Middle frontal gyrus (tissue), 1 donor: ENCODE measurements at regions not wholly inside any gene's neighbourhood (a gene's known extent, or its start where the extent isn't known, plus 50 kb on each side); places are given as distances from the start of the nearest gene placed in this dataset.

Source experiments
- DNase-seq: peaks from one replicate; pipeline ENCODE4 v3.0.0-alpha.2; 2015; ENCODE audit warnings: low spot score; ENCODE audit errors: extremely low spot score

DNA sequence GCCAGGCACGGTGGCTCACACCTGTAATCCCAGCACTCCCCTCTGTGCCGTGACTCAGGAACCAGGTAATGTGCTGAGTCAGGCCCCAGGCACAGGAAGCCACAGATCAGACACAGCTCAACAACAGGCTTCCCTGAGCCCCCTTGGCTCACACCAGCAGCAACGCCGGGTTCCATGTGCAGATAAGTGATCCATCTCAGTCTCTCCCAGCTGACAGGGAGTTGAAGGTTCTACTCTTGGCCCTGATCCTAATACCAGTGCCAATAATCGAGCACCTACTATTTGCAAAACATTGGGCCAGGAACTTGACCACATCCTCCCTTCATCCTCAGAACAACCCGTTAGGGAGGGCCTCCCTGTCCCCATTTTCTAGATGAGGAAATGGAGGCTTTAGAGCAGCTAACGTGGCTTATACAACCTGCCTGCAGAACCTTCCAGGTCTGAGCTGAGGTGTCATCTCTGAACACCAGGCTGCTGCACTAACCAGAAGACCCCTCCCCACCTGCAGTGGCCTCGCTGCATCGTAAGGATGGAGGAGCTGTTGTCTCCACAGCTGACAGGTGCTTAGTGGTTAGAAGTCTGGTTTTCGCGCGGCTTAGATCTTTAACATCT is 64.8 kb upstream of the AMZ2 start:
- DNase-seq = no peak

DNA sequence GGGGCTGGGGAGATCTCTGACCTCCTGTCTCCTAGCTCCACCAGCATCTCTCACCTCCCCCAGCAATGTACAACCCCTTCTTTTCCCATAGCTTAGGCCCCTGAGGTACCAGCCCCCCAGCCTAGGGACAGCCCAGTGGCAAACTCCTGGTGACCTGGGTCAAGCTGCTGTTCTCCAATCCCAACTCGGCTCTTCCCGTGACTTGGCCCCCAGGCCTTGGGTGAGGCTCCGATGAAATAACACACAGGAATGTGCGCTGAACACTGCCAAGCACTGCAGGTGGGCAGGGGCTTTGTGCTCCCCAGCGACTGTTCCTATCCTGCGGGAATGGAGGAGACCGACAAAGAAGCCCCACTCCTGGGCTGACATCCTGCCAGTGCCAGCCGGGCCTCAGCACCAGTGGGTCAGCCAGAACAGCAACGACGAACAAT is 63.7 kb upstream of the AMZ2 start:
- no peak for DNase-seq

DNA sequence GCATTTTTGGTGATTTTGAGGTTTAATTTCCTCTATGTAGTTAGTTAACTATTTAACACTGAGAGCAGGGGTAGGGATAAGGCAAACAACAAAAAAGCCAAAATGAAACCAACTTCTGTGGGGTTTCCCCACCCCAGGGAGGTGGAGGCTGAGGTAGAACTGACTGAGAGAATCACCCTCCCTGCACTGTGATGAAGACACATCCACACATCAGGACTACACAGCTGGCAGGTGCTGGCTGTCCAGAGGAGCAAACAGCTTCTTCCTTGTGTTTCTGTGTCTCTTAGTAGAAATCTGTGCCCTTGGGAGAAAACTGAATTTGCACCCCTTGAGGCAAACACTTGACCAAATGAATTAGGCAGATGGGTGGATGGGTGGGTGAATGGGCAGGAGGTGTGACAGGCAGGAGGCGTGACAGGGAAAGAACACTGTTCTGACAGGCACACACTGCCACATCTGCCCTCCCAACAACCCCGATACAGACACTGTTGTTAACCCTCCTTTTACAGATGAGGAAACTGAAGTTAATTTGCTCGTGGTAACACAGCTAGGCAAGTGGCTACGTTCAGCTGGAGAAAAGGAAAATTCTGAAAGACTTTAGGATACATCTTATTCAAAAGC is 62.9 kb upstream of the AMZ2 start:
- no peak for DNase-seq

DNA sequence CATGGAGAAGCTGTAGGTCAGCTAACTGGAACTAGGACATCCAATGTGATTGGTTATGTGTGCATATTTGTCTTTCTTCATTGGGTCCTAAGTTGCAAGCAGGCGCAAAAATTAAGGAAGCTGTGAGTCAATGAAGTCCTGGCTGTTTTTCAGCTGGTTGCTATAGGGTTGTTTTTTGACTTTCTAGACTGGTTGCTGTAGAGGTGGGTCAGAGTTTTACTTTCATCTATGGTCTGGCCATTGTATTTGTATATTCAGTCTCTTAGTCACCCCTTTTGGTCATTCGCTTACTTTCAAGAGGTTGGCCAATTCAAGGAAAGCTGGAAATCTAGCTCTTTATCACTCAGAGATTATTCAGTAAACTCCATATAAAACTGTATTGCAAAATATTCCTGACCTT is 62.0 kb upstream of the AMZ2 start:
- no peak for DNase-seq

DNA sequence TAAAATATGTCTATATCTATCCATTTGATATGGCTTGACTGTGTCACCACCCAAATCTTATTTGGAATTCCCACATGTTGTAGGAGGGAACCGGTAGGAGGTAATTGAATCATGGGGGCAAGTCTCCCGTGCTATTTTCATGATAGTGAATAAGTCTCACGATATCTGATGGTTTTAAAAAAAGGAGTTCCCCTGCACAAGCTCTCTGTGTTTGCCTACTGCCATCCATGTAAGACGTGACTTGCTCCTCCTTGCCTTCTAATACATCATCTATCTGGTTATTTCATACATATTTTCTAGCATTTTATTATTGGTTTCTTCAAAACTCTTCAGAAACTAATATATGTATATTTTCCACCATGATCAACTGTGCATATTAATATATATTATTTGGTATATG is 57.3 kb upstream of the AMZ2 start:
- DNase-seq = no peak

DNA sequence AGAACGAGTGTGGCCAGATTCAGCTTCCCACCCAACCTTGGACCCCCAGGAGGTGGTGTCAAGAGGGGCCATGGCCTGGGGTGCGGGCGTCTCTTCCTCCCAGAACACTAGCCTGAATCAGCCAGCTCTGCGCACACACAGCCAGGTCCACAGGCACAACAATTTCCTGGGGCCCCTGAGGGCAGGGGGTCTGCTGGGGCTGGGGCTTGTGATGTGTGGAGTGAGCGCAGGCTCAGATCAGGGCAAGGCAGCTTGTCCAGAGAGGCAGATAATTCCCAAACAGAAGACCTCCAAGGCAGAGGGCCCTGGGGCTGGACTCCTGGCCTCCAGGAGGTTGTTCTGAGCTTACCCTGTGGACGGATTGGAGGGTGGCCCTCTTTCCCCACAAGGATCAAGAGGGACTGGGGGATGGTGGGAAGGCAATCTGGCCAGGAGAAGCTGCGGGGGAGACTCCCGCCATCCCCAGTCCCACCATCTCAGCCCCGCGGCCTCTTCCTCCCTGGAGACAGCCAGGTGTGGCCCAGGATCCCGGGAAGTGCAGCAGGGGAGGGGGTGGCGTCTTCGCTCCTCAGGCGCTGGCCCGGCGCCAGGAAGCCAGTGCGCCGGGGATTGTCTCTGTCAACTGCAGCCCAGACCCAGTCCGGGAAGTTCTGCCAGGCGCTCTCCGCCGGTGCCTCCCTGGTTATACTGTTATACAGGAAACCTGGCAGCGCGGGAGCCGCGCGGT is 52.0 kb upstream of the AMZ2 start:
- DNase-seq = no peak

DNA sequence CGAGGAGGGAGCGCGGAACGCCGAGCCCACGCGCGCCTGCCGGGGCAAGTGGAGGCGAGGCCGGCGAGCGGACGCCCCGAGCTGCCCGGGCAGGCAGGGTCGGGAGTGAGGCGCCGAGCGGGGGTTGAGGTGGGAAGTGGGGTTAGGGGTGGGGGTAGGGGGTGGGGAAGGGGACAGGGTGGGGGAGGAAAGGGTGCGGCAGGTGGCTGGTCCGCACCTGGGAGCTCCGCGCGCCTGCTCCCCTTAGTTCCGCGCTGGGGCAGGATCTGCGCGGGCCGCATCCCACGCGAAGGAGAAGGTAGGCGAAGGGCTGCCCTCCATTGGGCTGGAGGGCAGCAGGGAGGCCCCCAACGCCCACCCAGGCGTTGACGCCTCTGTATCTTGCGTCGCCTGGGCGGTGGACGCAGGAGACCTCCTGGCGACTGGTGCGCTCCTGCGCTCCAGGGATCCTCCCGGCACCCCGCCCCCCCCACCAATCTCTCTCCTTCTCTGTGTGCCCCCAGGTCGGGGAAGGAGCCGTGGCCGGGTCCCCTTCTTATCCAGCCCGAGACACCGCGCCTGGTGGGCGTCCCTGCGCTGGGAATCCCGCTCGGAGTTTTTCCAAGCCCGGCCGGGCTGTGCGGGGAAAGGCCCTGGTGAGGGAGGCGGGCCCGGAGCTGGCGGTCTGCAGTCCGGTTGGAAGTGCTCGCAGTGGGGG is 51.3 kb upstream of the AMZ2 start:
- DNase-seq = no peak

DNA sequence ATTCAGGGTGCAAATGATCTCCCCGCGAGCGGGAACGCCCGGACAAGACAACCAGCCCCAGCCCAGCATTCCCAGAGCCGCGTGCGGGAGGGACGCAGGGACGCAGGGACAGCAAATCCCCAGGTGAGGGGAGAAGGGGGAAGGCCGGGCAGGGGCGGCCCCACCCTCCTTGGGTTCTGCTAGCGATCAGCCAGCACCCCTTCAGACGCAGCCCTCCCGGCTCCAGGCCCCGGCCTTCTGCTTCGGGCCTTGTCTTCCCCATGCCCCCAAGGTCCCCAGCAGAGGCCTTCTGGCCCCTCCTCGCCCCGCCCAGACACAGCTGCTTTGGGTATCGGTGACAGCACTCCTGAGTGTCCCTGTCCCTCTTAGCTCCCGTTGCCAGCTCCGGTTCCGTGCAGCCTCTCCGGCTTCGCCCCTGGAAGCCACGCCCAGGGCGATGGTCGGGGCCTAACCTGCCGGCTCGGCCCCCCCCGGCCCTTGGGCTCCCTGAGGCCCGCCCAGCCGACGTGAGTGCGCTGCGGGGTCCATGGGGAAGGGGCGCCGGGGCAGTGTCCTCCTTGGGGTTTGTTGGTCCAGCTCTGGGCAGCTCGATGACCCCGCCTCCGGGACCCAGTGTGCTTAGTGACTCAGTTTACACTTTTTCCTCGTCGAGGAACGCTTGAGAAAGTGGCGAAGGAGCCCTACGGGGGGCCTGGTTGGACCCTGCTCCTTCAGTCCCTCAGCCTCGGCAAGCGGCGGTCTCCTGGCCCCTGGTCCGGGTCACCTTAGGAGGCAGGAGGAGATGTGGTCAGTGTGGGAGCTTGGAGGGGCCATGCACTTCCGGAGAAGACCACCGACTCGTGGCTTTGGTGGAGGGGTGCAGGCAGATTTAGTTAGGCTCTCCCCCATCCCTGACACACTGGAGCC is 50.5 kb upstream of the AMZ2 start:
- DNase-seq = no peak

DNA sequence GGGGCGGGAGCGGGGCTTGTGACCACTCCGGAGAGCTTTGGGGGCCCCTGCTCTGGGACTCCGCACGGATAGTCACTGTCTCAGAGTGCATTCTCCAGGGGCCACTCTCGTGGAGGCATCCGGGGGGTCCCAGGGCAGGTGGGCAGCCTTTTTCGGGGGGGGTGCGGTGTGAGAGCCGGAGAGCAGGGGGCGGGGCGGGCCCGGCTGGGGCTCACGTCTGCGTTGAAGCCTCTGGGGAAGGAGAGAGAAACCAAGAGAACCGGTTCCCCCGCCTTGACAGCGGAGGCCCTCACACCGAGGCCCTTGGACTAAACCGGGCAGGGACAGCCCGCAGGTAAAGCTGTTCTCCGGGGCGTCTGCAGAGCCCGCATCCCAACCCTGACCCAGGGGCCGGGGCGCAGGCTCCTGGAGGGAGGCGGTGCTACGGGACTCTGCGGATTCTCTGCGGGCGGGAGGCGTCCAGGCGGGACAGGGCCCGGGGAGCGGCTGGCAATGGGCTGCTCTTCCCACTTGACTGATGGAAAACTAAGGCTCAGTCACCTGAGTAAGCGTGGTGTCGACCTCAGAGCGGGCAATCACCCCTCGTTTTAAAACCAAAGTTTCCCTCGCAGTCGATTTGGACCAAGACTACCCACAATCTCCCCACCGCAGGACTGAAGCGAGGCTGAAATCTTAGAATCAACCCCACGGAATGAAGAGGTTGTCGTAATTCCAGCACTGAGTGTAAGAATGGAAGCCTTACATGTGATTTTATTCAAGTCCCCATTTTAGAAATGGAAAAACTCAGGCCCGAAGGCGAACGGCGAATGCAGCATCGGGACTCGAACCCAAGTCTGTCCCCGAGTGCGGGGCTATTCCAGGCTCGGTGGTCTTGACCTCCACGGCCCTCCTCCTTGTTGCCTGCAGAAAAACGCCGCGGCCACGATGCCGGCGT is 49.6 kb upstream of the AMZ2 start:
- DNase-seq = no peak
